WTC11 (cell line): ENCODE measurements at regions not wholly inside any gene's neighbourhood (a gene's known extent, or its start where the extent isn't known, plus 50 kb on each side); places are given as distances from the start of the nearest gene placed in this dataset.

Experiments
- ATAC-seq: fragments of 200-7000 bp; cut with Tn5 transposase; 2 replicates; pipeline ENCODE4 v1.10.0; 2021; ENCODE audit warnings: mild to moderate bottlenecking, moderate library complexity
- CTCF ChIA-PET: fragments of 300-600 bp; sonication (Branson Sonifier 250); formaldehyde crosslinking; loops from one replicate; lab custom pipeline; 2021; ENCODE audit warnings: antibody characterized with exemption; lab: Charles Lee
- POLR2A ChIA-PET: fragments of 350-600 bp; sonication (Branson Sonifier 250); formaldehyde crosslinking; loops from one replicate; lab custom pipeline; 2021; ENCODE audit warnings: antibody characterized with exemption; lab: Charles Lee
- DNase-seq: peaks from one replicate; pipeline ENCODE4 v3.0.0; 2021; ENCODE audit warnings: low spot score
- H3K27ac Mint-ChIP-seq: 2 replicates; pipeline ENCODE4 v1.8.0; 2021; ENCODE audit warnings: mixed read lengths
- H3K27me3 Mint-ChIP-seq: 2 replicates; pipeline ENCODE4 v1.8.0; 2021; ENCODE audit warnings: low read depth, mild to moderate bottlenecking, moderate library complexity, mixed read lengths
- H3K36me3 Mint-ChIP-seq: 2 replicates; pipeline ENCODE4 v1.8.0; 2021; ENCODE audit warnings: mixed read lengths
- H3K4me1 Mint-ChIP-seq: 2 replicates; pipeline ENCODE4 v1.8.0; 2022; ENCODE audit warnings: mixed read lengths
- H3K4me3 Mint-ChIP-seq: 2 replicates; pipeline ENCODE4 v1.8.0; 2021; ENCODE audit warnings: mild to moderate bottlenecking, moderate library complexity, mixed read lengths
- H3K9me3 Mint-ChIP-seq: 2 replicates; pipeline ENCODE4 v1.8.0; 2021; ENCODE audit warnings: mixed read lengths
- ATF6 ChIP-seq: sonication (generic); formaldehyde crosslinking; IDR thresholded peaks from 2 replicates; pipeline ENCODE4 v1.8.1; 2023; ENCODE audit warnings: mild to moderate bottlenecking, missing genetic modification reagents
- CDX4 ChIP-seq: fragments of 250-450 bp; sonication (Bioruptor Pico); IDR thresholded peaks from 2 replicates; pipeline ENCODE4 v1.9.0; 2021; ENCODE audit warnings: moderate library complexity, mild to moderate bottlenecking, inconsistent platforms, borderline replicate concordance
- CREB1 ChIP-seq: sonication (generic); formaldehyde crosslinking; IDR thresholded peaks from 2 replicates; pipeline ENCODE4 v1.8.0; 2023; ENCODE audit warnings: mild to moderate bottlenecking, missing genetic modification reagents
- HMGXB4 ChIP-seq: sonication (generic); formaldehyde crosslinking; IDR thresholded peaks from 2 replicates; pipeline ENCODE4 v1.8.1; 2023; ENCODE audit warnings: mild to moderate bottlenecking, moderate library complexity, missing genetic modification reagents
- IRF1 ChIP-seq: sonication (generic); formaldehyde crosslinking; IDR thresholded peaks from 2 replicates; pipeline ENCODE4 v1.8.0; 2023; ENCODE audit warnings: missing genetic modification reagents
- KAT7 ChIP-seq: sonication (generic); formaldehyde crosslinking; IDR thresholded peaks from 2 replicates; pipeline ENCODE4 v1.8.1; 2023; ENCODE audit warnings: missing genetic modification reagents, mild to moderate bottlenecking, borderline replicate concordance
- MLX ChIP-seq: sonication (generic); formaldehyde crosslinking; IDR thresholded peaks from 2 replicates; pipeline ENCODE4 v1.8.1; 2023; ENCODE audit warnings: mild to moderate bottlenecking, missing genetic modification reagents, moderate library complexity
- NFATC4 ChIP-seq: fragments of 250-450 bp; sonication (Bioruptor Pico); IDR thresholded peaks from 2 replicates; pipeline ENCODE4 v1.9.0; 2021; ENCODE audit warnings: mild to moderate bottlenecking
- NFE2L1 ChIP-seq: sonication (generic); formaldehyde crosslinking; IDR thresholded peaks from 2 replicates; pipeline ENCODE4 v1.8.1; 2023; ENCODE audit warnings: missing genetic modification reagents
- SMAD3 ChIP-seq: sonication (generic); formaldehyde crosslinking; IDR thresholded peaks from 2 replicates; pipeline ENCODE4 v1.8.0; 2022; ENCODE audit warnings: missing genetic modification reagents, mild to moderate bottlenecking, borderline replicate concordance
- SP1 ChIP-seq: sonication (generic); formaldehyde crosslinking; conservative IDR thresholded peaks from 2 replicates; pipeline ENCODE4 v1.8.1; 2022; ENCODE audit warnings: missing genetic modification reagents
- ZBTB21 ChIP-seq: sonication (generic); formaldehyde crosslinking; IDR thresholded peaks from 2 replicates; pipeline ENCODE4 v1.8.1; 2023; ENCODE audit warnings: mild to moderate bottlenecking, missing genetic modification reagents, borderline replicate concordance
- ZBTB43 ChIP-seq: sonication (generic); formaldehyde crosslinking; IDR thresholded peaks from 2 replicates; pipeline ENCODE4 v1.8.1; 2023; ENCODE audit warnings: mild to moderate bottlenecking, missing genetic modification reagents
- ZNF232 ChIP-seq: sonication (generic); formaldehyde crosslinking; IDR thresholded peaks from 2 replicates; pipeline ENCODE4 v1.8.0; 2022; ENCODE audit warnings: mild to moderate bottlenecking, missing genetic modification reagents
- ZNF317 ChIP-seq: sonication (generic); formaldehyde crosslinking; IDR thresholded peaks from 2 replicates; pipeline ENCODE4 v1.8.1; 2023; ENCODE audit warnings: low read depth, mild to moderate bottlenecking, moderate library complexity, missing genetic modification reagents, borderline replicate concordance
- ZNF532 ChIP-seq: fragments of 250-450 bp; sonication (Bioruptor Pico); IDR thresholded peaks from 2 replicates; pipeline ENCODE4 v1.9.0; 2021; ENCODE audit warnings: mild to moderate bottlenecking, borderline replicate concordance
- ZNF671 ChIP-seq: fragments of 250-450 bp; sonication (Bioruptor Pico); IDR thresholded peaks from 2 replicates; pipeline ENCODE4 v1.8.0; 2021; ENCODE audit warnings: mild to moderate bottlenecking

GRCh38 chr2:150320608-150321007, 166.9 kb downstream of the RND3 start:
- DNase-seq (no peak), ATAC-seq (no peak)
- no peak overlapping the region for H3K4me3 Mint-ChIP-seq
- TF ChIP-seq SP1 (CRISPR knock-in tag) (no peak), ZNF317 (CRISPR knock-in tag) (no peak), ZNF232 (CRISPR knock-in tag) (no peak), ATF6 (CRISPR knock-in tag) (no peak), ZNF671 (CRISPR knock-in tag) (no peak), NFATC4 (no peak), ZBTB43 (no peak), CDX4 (CRISPR knock-in tag) (no peak), ZNF532 (CRISPR knock-in tag) (no peak), NFE2L1 (CRISPR knock-in tag) (no peak), CREB1 (CRISPR knock-in tag) (no peak), MLX (no peak), ZBTB21 (CRISPR knock-in tag) (no peak), KAT7 (CRISPR knock-in tag) (no peak)
- ChIA-PET POLR2A (no interaction called here), CTCF (no interaction called here)
- peaks cover 12% of the 10 kb centered on the region for H3K9me3 Mint-ChIP-seq
- H3K27me3 Mint-ChIP-seq: no peaks in the 10 kb centered on the region
- peaks cover 31% of the 10 kb centered on the region for H3K4me1 Mint-ChIP-seq
- H3K27ac Mint-ChIP-seq: no peak overlapping the region
- peaks cover 12% of the 10 kb centered on the region for H3K36me3 Mint-ChIP-seq

- no peak overlapping the region for H3K27ac Mint-ChIP-seq
- ChIA-PET POLR2A (interaction anchor here (1.3 kb wide), 1 partner anchor 7 kb away, joined by 3 read pairs; no protein-coding TSS in a partner anchor), CTCF (no interaction called here)
- ATAC-seq: no peak
- H3K27me3 Mint-ChIP-seq: no peaks in the 10 kb centered on the region
- H3K9me3 Mint-ChIP-seq: peaks cover 19% of the 10 kb centered on the region
- no peak overlapping the region for H3K4me3 Mint-ChIP-seq
- H3K4me1 Mint-ChIP-seq: peaks cover 31% of the 10 kb centered on the region
- no peak for DNase-seq
- peaks cover 18% of the 10 kb centered on the region for H3K36me3 Mint-ChIP-seq
- TF ChIP-seq HMGXB4 (CRISPR knock-in tag) (no peak), IRF1 (CRISPR knock-in tag) (no peak), ATF6 (CRISPR knock-in tag) (no peak), KAT7 (CRISPR knock-in tag) (no peak), MLX (no peak), SMAD3 (no peak)
These were observed 167.6 kb downstream of the RND3 start for GRCh38 chr2:150319658-150320555.
